Left lung (tissue), 4 donors: ENCODE measurements at regions not wholly inside any gene's neighbourhood (a gene's known extent, or its start where the extent isn't known, plus 50 kb on each side); places are given as distances from the start of the nearest gene placed in this dataset.
"Not testable (repeated sequence)": the region's sequence is repeated elsewhere in the genome, so short reads cannot be mapped to it uniquely, and the experiment has no call there.

ENCODE experiments used
- ATAC-seq: fragments of 200-7000 bp; cut with Tn5 transposase; one replicate; pipeline ENCODE4 v1.9.1; 2020; ENCODE audit warnings: moderate library complexity
- DNase-seq, 4 donors: peaks; one replicate each; pipeline ENCODE4 v3.0.0-alpha.2; 2013 to 2020
- H3K27ac ChIP-seq, 2 donors: fragments of 200-600 bp; sonication (generic) in 1 of 2; one replicate each; pipeline versions ENCODE4 v1.5.0 to v1.8.0; 2020 to 2021
- H3K27me3 ChIP-seq, 2 donors: fragments of 200-600 bp; sonication (generic) in 1 of 2; one replicate each; pipeline versions ENCODE4 v1.5.0 to v1.8.0; 2020 to 2021
- H3K36me3 ChIP-seq, 2 donors: fragments of 200-600 bp; sonication (generic) in 1 of 2; one replicate each; pipeline versions ENCODE4 v1.5.0 to v1.8.0; 2020 to 2021
- H3K4me1 ChIP-seq, 2 donors: fragments of 200-600 bp; one replicate each; pipeline ENCODE4 v1.8.0; 2021
- H3K4me3 ChIP-seq, 2 donors: fragments of 200-600 bp; sonication (generic) in 1 of 2; one replicate each; pipeline versions ENCODE4 v1.5.0 to v1.8.0; 2020 to 2021; ENCODE audit warnings: mild to moderate bottlenecking in 1 of 2
- H3K9me3 ChIP-seq, 2 donors: fragments of 200-600 bp; sonication (generic) in 1 of 2; one replicate each; pipeline versions ENCODE4 v1.5.0 to v1.8.0; 2020 to 2021
- CTCF ChIP-seq, 2 donors: fragments of 200-600 bp; sonication (generic) in 1 of 2; IDR thresholded peaks; one replicate each; pipeline versions ENCODE4 v1.5.0 to v1.8.0; 2021; ENCODE audit warnings: antibody characterized with exemption in 2 of 2
- intact Hi-C, 2 donors: fragments of 100-400 bp; cut with DNase I; formaldehyde crosslinking; loops; one replicate each; pipeline versions ENCODE4 v1.11.2 to v1.14.2; 2022
- donor health status: DM: no; HTN: yes; CAD: no.
- donor health status: DM: no; HTN: no; CAD: no.

GRCh38 chr21:35601211-35601610 lies 459.1 kb downstream of the SETD4 start:
- Histone ChIP-seq H3K9me3 (no peaks in the 10 kb centered on the region), H3K27me3 (peaks cover 0 to 15% of the 10 kb centered on the region in 2 donors), H3K36me3 (no peaks in the 10 kb centered on the region), H3K4me3 (no peak overlapping the region), H3K4me1 (no peaks in the 10 kb centered on the region), H3K27ac (no peak overlapping the region)
- no peak for ATAC-seq
- no peak for TF ChIP-seq CTCF (IDR thresholded peaks at IDR 0.05)
- no peak for DNase-seq
- intact Hi-C loops, result no loop called here

GRCh38 chr21:35599164-35599563 lies 461.2 kb downstream of the SETD4 start:
- no peak for TF ChIP-seq CTCF (IDR thresholded peaks at IDR 0.05)
- Histone ChIP-seq H3K4me3 (no peak overlapping the region), H3K4me1 (no peaks in the 10 kb centered on the region), H3K27me3 (peaks cover 0 to 15% of the 10 kb centered on the region in 2 donors), H3K27ac (no peak overlapping the region), H3K9me3 (no peaks in the 10 kb centered on the region), H3K36me3 (no peaks in the 10 kb centered on the region)
- ATAC-seq (no peak), DNase-seq (no peak)
- intact Hi-C loops, result no loop called here

- intact Hi-C loops, result no loop called here
- TF ChIP-seq CTCF (IDR thresholded peaks at IDR 0.05), result no peak
Measured at GRCh38 chr21:35597750-35598339, 462.5 kb downstream of the SETD4 start.

GRCh38 chr21:35594905-35595304 lies 465.4 kb downstream of the SETD4 start:
- intact Hi-C loops, result no loop called here
- no peak for ATAC-seq
- TF ChIP-seq CTCF (IDR thresholded peaks at IDR 0.05), result no peak
- peaks cover 0 to 8% of the 10 kb centered on the region in 2 donors for H3K27me3 ChIP-seq
- H3K36me3 ChIP-seq, result no peaks in the 10 kb centered on the region
- no peaks in the 10 kb centered on the region for H3K9me3 ChIP-seq
- H3K4me3 ChIP-seq, result no peak overlapping the region
- H3K27ac ChIP-seq, result no peak overlapping the region
- no peak for DNase-seq
- no peaks in the 10 kb centered on the region for H3K4me1 ChIP-seq

More at GRCh38 chr21:35597750-35598339, 462.5 kb downstream of the SETD4 start:
- H3K9me3 ChIP-seq, result no peaks in the 10 kb centered on the region
- H3K4me1 ChIP-seq, result no peaks in the 10 kb centered on the region
- ATAC-seq, result no peak
- peaks cover 0 to 15% of the 10 kb centered on the region in 2 donors for H3K27me3 ChIP-seq
- DNase-seq, result no peak
- H3K36me3 ChIP-seq, result no peaks in the 10 kb centered on the region
- H3K4me3 ChIP-seq, result no peak overlapping the region
- H3K27ac ChIP-seq, result no peak overlapping the region

GRCh38 chr21:35593000-35593502 lies 467.3 kb downstream of the SETD4 start:
- TF ChIP-seq CTCF (IDR thresholded peaks at IDR 0.05), result no peak
- intact Hi-C loops, result no loop called here

GRCh38 chr21:35590284-35590683 lies 470.0 kb downstream of the SETD4 start:
- not testable (repeated sequence) for ATAC-seq

More at GRCh38 chr21:35593000-35593502, 467.3 kb downstream of the SETD4 start:
- no peaks in the 10 kb centered on the region for H3K4me1 ChIP-seq
- no peak overlapping the region for H3K27ac ChIP-seq
- no peaks in the 10 kb centered on the region for H3K9me3 ChIP-seq
- H3K4me3 ChIP-seq, result no peak overlapping the region
- H3K27me3 ChIP-seq, result no peaks in the 10 kb centered on the region
- no peaks in the 10 kb centered on the region for H3K36me3 ChIP-seq
- DNase-seq (no peak), ATAC-seq (no peak)

More at GRCh38 chr21:35590284-35590683, 470.0 kb downstream of the SETD4 start:
- H3K36me3 ChIP-seq, intact Hi-C loops, H3K4me1 ChIP-seq, H3K27ac ChIP-seq, H3K27me3 ChIP-seq, DNase-seq, H3K4me3 ChIP-seq, H3K9me3 ChIP-seq: not testable (repeated sequence)
